NCI-H187 treated with DMSO at 0.1 percent for 48 hours (cell line): ENCODE measurements at regions not wholly inside any gene's neighbourhood (a gene's known extent, or its start where the extent isn't known, plus 50 kb on each side); places are given as distances from the start of the nearest gene placed in this dataset.
A peak's percentile ranks its signal among the peaks of the same experiment; 100 is the strongest.

Source experiments
- DNase-seq: peaks from one replicate; lab custom pipeline; 2025; lab: John Stamatoyannopoulos, UW

- no peak for DNase-seq
Measured at GRCh38 chr3:124535306-124535705, 194.9 kb upstream of the UMPS start.

GRCh38 chr3:124540550-124541211 lies 189.6 kb upstream of the UMPS start:
- no peak for DNase-seq

GRCh38 chr3:124542214-124542869 lies 187.9 kb upstream of the UMPS start:
- DNase-seq: no peak

GRCh38 chr3:124545891-124546290 lies 184.4 kb upstream of the UMPS start:
- DNase-seq: no peak

GRCh38 chr3:124552224-124552623 lies 178.0 kb upstream of the UMPS start:
- DNase-seq: no peak

- DNase-seq: no peak
Measured at GRCh38 chr3:124553178-124553577, 177.1 kb upstream of the UMPS start.

GRCh38 chr3:124556636-124557035 lies 173.6 kb upstream of the UMPS start:
- no peak for DNase-seq

GRCh38 chr3:124557433-124558232 lies 172.6 kb upstream of the UMPS start:
- no peak for DNase-seq

- no peak for DNase-seq
Measured at GRCh38 chr3:124558991-124559845, 171.0 kb upstream of the UMPS start.

GRCh38 chr3:124559846-124560574 lies 170.2 kb upstream of the UMPS start:
- peak; percentile 32 for DNase-seq

GRCh38 chr3:124560666-124561215 lies 169.5 kb upstream of the UMPS start:
- no peak for DNase-seq

GRCh38 chr3:124562769-124563168 lies 167.5 kb upstream of the UMPS start:
- DNase-seq: no peak

- no peak for DNase-seq
Measured at GRCh38 chr3:124563376-124563775, 166.9 kb upstream of the UMPS start.

GRCh38 chr3:124565013-124565412 lies 165.2 kb upstream of the UMPS start:
- peak; percentile 16 for DNase-seq

GRCh38 chr3:124565551-124565950 lies 164.7 kb upstream of the UMPS start:
- DNase-seq: no peak

GRCh38 chr3:124566701-124567100 lies 163.6 kb upstream of the UMPS start:
- no peak for DNase-seq

- DNase-seq: no peak
Measured at GRCh38 chr3:124567179-124567578, 163.1 kb upstream of the UMPS start.

- DNase-seq: no peak
Measured at GRCh38 chr3:124569761-124570160, 160.5 kb upstream of the UMPS start.

- DNase-seq: no peak
Measured at GRCh38 chr3:124570232-124570631, 160.0 kb upstream of the UMPS start.

GRCh38 chr3:124572851-124573405 lies 157.3 kb upstream of the UMPS start:
- no peak for DNase-seq

- no peak for DNase-seq
Measured at GRCh38 chr3:124574012-124574411, 156.2 kb upstream of the UMPS start.
